ENCODE measurements at regions not wholly inside any gene's neighbourhood (a gene's known extent, or its start where the extent isn't known, plus 50 kb on each side); places are given as distances from the start of the nearest gene placed in this dataset.

DNA sequence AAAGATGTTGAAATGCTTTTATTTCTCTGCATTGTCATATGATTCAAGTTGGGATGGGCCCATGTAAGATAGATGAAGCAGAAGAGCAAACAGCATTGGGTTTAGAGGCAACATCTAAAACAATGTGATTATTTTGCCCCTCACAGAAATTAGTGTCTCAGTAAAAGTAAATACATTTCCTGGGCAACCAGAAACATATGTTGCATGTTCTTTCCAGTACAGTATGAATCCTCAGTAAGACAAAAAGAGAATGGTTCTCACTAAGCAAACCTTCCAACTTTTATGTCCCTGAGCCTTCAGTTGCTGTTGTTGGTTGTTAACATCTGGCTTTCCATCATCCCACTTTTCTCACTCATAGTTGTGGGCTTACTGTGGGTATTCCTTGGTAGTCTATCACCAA lies 222.5 kb upstream of the PRPS1L1 start:
- TF ChIP-seq CTCF (conservative IDR thresholded peaks at IDR 0.05; ENCODE audit: low read depth, low read length): no peak
- TF ChIP-seq, protein P1, sequence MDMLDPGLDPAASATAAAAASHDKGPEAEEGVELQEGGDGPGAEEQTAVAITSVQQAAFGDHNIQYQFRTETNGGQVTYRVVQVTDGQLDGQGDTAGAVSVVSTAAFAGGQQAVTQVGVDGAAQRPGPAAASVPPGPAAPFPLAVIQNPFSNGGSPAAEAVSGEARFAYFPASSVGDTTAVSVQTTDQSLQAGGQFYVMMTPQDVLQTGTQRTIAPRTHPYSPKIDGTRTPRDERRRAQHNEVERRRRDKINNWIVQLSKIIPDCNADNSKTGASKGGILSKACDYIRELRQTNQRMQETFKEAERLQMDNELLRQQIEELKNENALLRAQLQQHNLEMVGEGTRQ (IDR thresholded peaks at IDR 0.05; ENCODE audit: low read depth, low read length): no peak
- no peak for TF ChIP-seq RFX5 (IDR thresholded peaks at IDR 0.05; ENCODE audit: low read depth, low read length)
- TF ChIP-seq RAD21 (IDR thresholded peaks at IDR 0.05; ENCODE audit: low read length): no peak

Measured in IMR-90 (cell line).